GM12865 (cell line): ENCODE measurements at regions not wholly inside any gene's neighbourhood (a gene's known extent, or its start where the extent isn't known, plus 50 kb on each side); places are given as distances from the start of the nearest gene placed in this dataset.
"Not testable (repeated sequence)": the region's sequence is repeated elsewhere in the genome, so short reads cannot be mapped to it uniquely, and the experiment has no call there.

Experiments used
- DNase-seq: peaks from one replicate; pipeline ENCODE4 v3.0.0; 2010; ENCODE audit warnings: low read depth
- H3K4me3 ChIP-seq: 2 replicates; pipeline ENCODE4 v1.5.1; 2011; ENCODE audit warnings: mild to moderate bottlenecking, low read depth, low read length, control low read depth
- CTCF ChIP-seq: IDR thresholded peaks from 2 replicates; pipeline ENCODE4 v1.5.1; 2011; ENCODE audit warnings: low read length, control low read depth, low read depth, inconsistent platforms; ENCODE audit not compliant: insufficient read depth; ENCODE audit errors: missing control alignments

GRCh38 chr20:48489656-48490055 is 338.1 kb downstream of the PREX1 start:
- TF ChIP-seq CTCF, result no peak
- no peak for DNase-seq
- no peak overlapping the region for H3K4me3 ChIP-seq

- no peak for TF ChIP-seq CTCF
- H3K4me3 ChIP-seq, result no peak overlapping the region
- DNase-seq, result peak; percentile 58
Measured at GRCh38 chr20:48489046-48489463, 338.7 kb downstream of the PREX1 start.

- not testable (repeated sequence) for H3K4me3 ChIP-seq
- peak; percentile 41 for DNase-seq
Measured at GRCh38 chr20:48488334-48489034, 339.3 kb downstream of the PREX1 start.

GRCh38 chr20:48486065-48486464 is 341.7 kb downstream of the PREX1 start:
- no peak for TF ChIP-seq CTCF
- H3K4me3 ChIP-seq, result no peak overlapping the region
- no peak for DNase-seq

- not testable (repeated sequence) for H3K4me3 ChIP-seq, DNase-seq
Measured at GRCh38 chr20:48485153-48485552, 342.6 kb downstream of the PREX1 start.

GRCh38 chr20:48483334-48484066 is 344.3 kb downstream of the PREX1 start:
- no peak for DNase-seq
- no peak overlapping the region for H3K4me3 ChIP-seq
- TF ChIP-seq CTCF, result no peak

- no peak for TF ChIP-seq CTCF
- peak; percentile 55 for DNase-seq
- no peak overlapping the region for H3K4me3 ChIP-seq
Measured at GRCh38 chr20:48482790-48483189, 345.0 kb downstream of the PREX1 start.
